GM12878 (cell line): ENCODE measurements at regions not wholly inside any gene's neighbourhood (a gene's known extent, or its start where the extent isn't known, plus 50 kb on each side); places are given as distances from the start of the nearest gene placed in this dataset.
A peak's percentile ranks its signal among the peaks of the same experiment; 100 is the strongest.

Experiments
- ATAC-seq: fragments of 200-7000 bp; cut with Tn5 transposase; 3 replicates; pipeline ENCODE4 v1.9.1; 2020; ENCODE audit warnings: mild to moderate bottlenecking, moderate library complexity
- BruUV-seq: library from RNA; stranded (reverse); fragments of 400-500 nt; replicated peaks from 2 replicates; lab custom pipeline; 2021; lab: Mats Ljungman, UMichigan
- CTCF ChIA-PET: fragments of 300-600 bp; sonication (Branson Sonifier 250); formaldehyde crosslinking; extraction: SDS; loops from one replicate; lab custom pipeline; 2021; ENCODE audit warnings: inconsistent platforms; lab: Yijun Ruan, JAX
- POLR2A ChIA-PET: fragments of 350-600 bp; formaldehyde crosslinking; extraction: SDS; loops from one replicate; lab custom pipeline; 2021; ENCODE audit warnings: inconsistent platforms; lab: Charles Lee
- RAD21 ChIA-PET: fragments of 300-600 bp; sonication (Branson Sonifier 250); formaldehyde crosslinking; loops from one replicate; lab custom pipeline; 2023; ENCODE audit warnings: antibody characterized with exemption; ENCODE audit not compliant: unreplicated experiment; lab: Charles Lee
- SMC1A ChIA-PET: fragments of 300-600 bp; sonication (Branson Sonifier 250); formaldehyde crosslinking; loops from one replicate; lab custom pipeline; 2023; ENCODE audit not compliant: unreplicated experiment, uncharacterized antibody; lab: Charles Lee
- DNase-seq: peaks from one replicate; pipeline ENCODE4 v3.0.0-alpha.2; 2011; ENCODE audit warnings: low read depth, low spot score
- FAIRE-seq: peaks from 3 replicates; lab custom pipeline; 2011; peaks lifted over from hg19 to GRCh38; lab: Jason Lieb, UNC
- H2AFZ ChIP-seq: 2 replicates; pipeline ENCODE4 v1.6.0; 2011; ENCODE audit warnings: low read depth, low read length, control low read depth; ENCODE audit not compliant: control insufficient read depth
- H3K27ac ChIP-seq: 2 replicates; pipeline ENCODE4 v1.5.1; 2011; ENCODE audit warnings: control low read depth; ENCODE audit not compliant: control insufficient read depth, insufficient read depth
- H3K27me3 ChIP-seq, 2 experiments: replicated peaks in 1 of 2; 2 replicates each; pipeline versions ENCODE4 v1.6.0 to v1.6.1; 2011; ENCODE audit warnings: low read length in 1 of 2; ENCODE audit not compliant: control insufficient read depth in 2 of 2, insufficient read depth in 2 of 2
- H3K36me3 ChIP-seq, 2 experiments: 2 replicates each; pipeline ENCODE4 v1.5.1; 2011; ENCODE audit warnings: low read length in 1 of 2; ENCODE audit not compliant: control insufficient read depth in 2 of 2, insufficient read depth in 2 of 2
- H3K4me1 ChIP-seq: 2 replicates; pipeline ENCODE4 v1.6.1; 2011; ENCODE audit warnings: mild to moderate bottlenecking, low read length, moderate library complexity, mixed read lengths; ENCODE audit not compliant: control insufficient read depth, insufficient read depth
- H3K4me2 ChIP-seq: 2 replicates; pipeline ENCODE4 v1.6.0; 2011; ENCODE audit warnings: control low read depth; ENCODE audit not compliant: control insufficient read depth, insufficient read depth
- H3K4me3 ChIP-seq: fragments of 200-600 bp; sonication (generic); 2 replicates; pipeline ENCODE4 v1.5.1; 2016
- H3K79me2 ChIP-seq: 2 replicates; pipeline ENCODE4 v1.6.0; 2011; ENCODE audit warnings: low read length; ENCODE audit not compliant: control insufficient read depth, insufficient read depth
- H3K9ac ChIP-seq: 2 replicates; pipeline ENCODE4 v1.8.0; 2011; ENCODE audit warnings: low read length, control low read depth, mixed read lengths; ENCODE audit not compliant: control insufficient read depth, insufficient read depth
- H3K9me3 ChIP-seq: replicated peaks from 3 replicates; pipeline ENCODE4 v1.5.1; 2011; ENCODE audit warnings: mild to moderate bottlenecking, low read length; ENCODE audit not compliant: control insufficient read depth, insufficient read depth
- H4K20me1 ChIP-seq: 2 replicates; pipeline ENCODE4 v1.6.0; 2011; ENCODE audit not compliant: control insufficient read depth, insufficient read depth
- E2F4 ChIP-seq: IDR thresholded peaks from 2 replicates; pipeline ENCODE4 v1.6.1; 2012; ENCODE audit warnings: low read depth, low read length, improper control_type of control experiment
- IKZF1 ChIP-seq: fragments of 450-650 bp; conservative IDR thresholded peaks from 2 replicates; pipeline ENCODE4 v1.6.1; 2017; ENCODE audit warnings: antibody characterized with exemption, mild to moderate bottlenecking
- MLLT1 ChIP-seq: fragments of 450-650 bp; IDR thresholded peaks from 2 replicates; pipeline ENCODE4 v1.6.1; 2016; ENCODE audit warnings: mild to moderate bottlenecking
- MXI1 ChIP-seq: fragments of 150-350 bp; IDR thresholded peaks from 2 replicates; pipeline ENCODE4 v1.6.1; 2011; ENCODE audit warnings: low read depth, mild to moderate bottlenecking, inconsistent platforms, low read length, improper control_type of control experiment
- NFXL1 ChIP-seq: fragments of 450-650 bp; IDR thresholded peaks from 2 replicates; pipeline ENCODE4 v1.6.1; 2017; ENCODE audit warnings: antibody characterized with exemption, mild to moderate bottlenecking, borderline replicate concordance
- NKRF ChIP-seq: fragments of 450-650 bp; conservative IDR thresholded peaks from 2 replicates; pipeline ENCODE4 v1.6.1; 2017; ENCODE audit warnings: mild to moderate bottlenecking, moderate library complexity
- SKIL ChIP-seq: fragments of 450-650 bp; IDR thresholded peaks from 2 replicates; pipeline ENCODE4 v1.6.1; 2017; ENCODE audit warnings: mild to moderate bottlenecking, low read depth, inconsistent platforms; ENCODE audit not compliant: poor library complexity, severe bottlenecking
- SMARCA5 ChIP-seq: fragments of 450-650 bp; IDR thresholded peaks from 2 replicates; pipeline ENCODE4 v1.6.1; 2017; ENCODE audit warnings: mild to moderate bottlenecking
- SPI1 ChIP-seq: IDR thresholded peaks from 2 replicates; pipeline ENCODE4 v1.6.1; 2011; ENCODE audit warnings: low read depth, mild to moderate bottlenecking, low read length, moderate library complexity, borderline replicate concordance; ENCODE audit not compliant: insufficient read depth
- SUPT20H ChIP-seq: IDR thresholded peaks from 2 replicates; pipeline ENCODE4 v1.6.1; 2011; ENCODE audit warnings: low read depth, mild to moderate bottlenecking, low read length, moderate library complexity, borderline replicate concordance; ENCODE audit not compliant: control insufficient read depth
- SUZ12 ChIP-seq: fragments of 200-600 bp; sonication (generic); IDR thresholded peaks from one replicate; pipeline ENCODE4 v1.6.1; 2018; ENCODE audit warnings: antibody characterized with exemption, mild to moderate bottlenecking; ENCODE audit not compliant: unreplicated experiment
- ZNF24 ChIP-seq: fragments of 450-650 bp; IDR thresholded peaks from 2 replicates; pipeline ENCODE4 v1.6.1; 2017; ENCODE audit warnings: antibody characterized with exemption, mild to moderate bottlenecking
- ZNF687 ChIP-seq: fragments of 450-650 bp; IDR thresholded peaks from 2 replicates; pipeline ENCODE4 v1.6.1; 2017; ENCODE audit warnings: mild to moderate bottlenecking, moderate library complexity
- ZSCAN29 ChIP-seq: fragments of 450-650 bp; IDR thresholded peaks from 2 replicates; pipeline ENCODE4 v1.6.1; 2017; ENCODE audit warnings: mild to moderate bottlenecking, moderate library complexity
- WGBS: methylation state at CpG from one replicate; pipeline ENCODE4 v1.1.6; 2016; ENCODE audit warnings: low lambda C conversion rate; ENCODE audit not compliant: insufficient replicate concordance, insufficient coverage; ENCODE audit errors: missing lambda C conversion rate; 5-methylcytosine and 5-hydroxymethylcytosine counted together
- in situ Hi-C: fragments of 300-500 bp; cut with MboI; formaldehyde crosslinking; loops from 9 replicates; pipeline ENCODE4 v1.14.3; 2018; ENCODE audit warnings: mixed read lengths
- intact Hi-C: fragments of 100-400 bp; cut with micrococcal nuclease; formaldehyde crosslinking; loops from one replicate; pipeline ENCODE4 v1.14.2; 2022; ENCODE audit not compliant: unreplicated experiment

GRCh38 chr12:85484387-85484786, 204.4 kb downstream of the ALX1 start:
- no peak overlapping the region for H3K27ac ChIP-seq
- no peaks in the 10 kb centered on the region for H3K9me3 ChIP-seq
- BruUV-seq, result no TSS peak
- no peak for FAIRE-seq
- no peak overlapping the region for H2AFZ ChIP-seq
- 6% methylated on average over 1 of the region's 1 CpG for WGBS
- no peak overlapping the region for H3K9ac ChIP-seq
- ChIA-PET RAD21 (interaction anchor here (1.0 kb wide), 1 partner anchor 59 kb away, joined by 4 read pairs; no protein-coding TSS in a partner anchor), CTCF (interaction anchor here (1.0 to 1.5 kb wide), 4 partner anchors 9 to 90 kb away, joined by 3 read pairs; no protein-coding TSS in a partner anchor), POLR2A (no interaction called here), SMC1A (no interaction called here)
- H3K36me3 ChIP-seq, result no peaks in the 10 kb centered on the region
- intact Hi-C loops, result no loop called here
- ATAC-seq, result peak; percentile 56
- H3K4me2 ChIP-seq, result no peak overlapping the region
- no peak for DNase-seq
- no peaks in the 10 kb centered on the region for H3K4me1 ChIP-seq
- in situ Hi-C loops, result no loop called here
- no peaks in the 10 kb centered on the region for H3K27me3 ChIP-seq
- no peaks in the 10 kb centered on the region for H3K79me2 ChIP-seq
- H4K20me1 ChIP-seq, result no peaks in the 10 kb centered on the region
- H3K4me3 ChIP-seq, result no peak overlapping the region
- no peak for TF ChIP-seq MXI1
- TF ChIP-seq ZSCAN29, result no peak
- no peak for TF ChIP-seq SPI1
- TF ChIP-seq ZNF24, result no peak
- no peak for TF ChIP-seq SUZ12
- no peak for TF ChIP-seq SMARCA5
- no peak for TF ChIP-seq SUPT20H
- no peak for TF ChIP-seq IKZF1
- TF ChIP-seq ZNF687, result no peak
- TF ChIP-seq NKRF, result no peak
- no peak for TF ChIP-seq E2F4
- TF ChIP-seq MLLT1, result no peak
- TF ChIP-seq SKIL, result no peak
- no peak for TF ChIP-seq NFXL1
